ENCODE measurements at regions not wholly inside any gene's neighbourhood (a gene's known extent, or its start where the extent isn't known, plus 50 kb on each side); places are given as distances from the start of the nearest gene placed in this dataset.

DNA sequence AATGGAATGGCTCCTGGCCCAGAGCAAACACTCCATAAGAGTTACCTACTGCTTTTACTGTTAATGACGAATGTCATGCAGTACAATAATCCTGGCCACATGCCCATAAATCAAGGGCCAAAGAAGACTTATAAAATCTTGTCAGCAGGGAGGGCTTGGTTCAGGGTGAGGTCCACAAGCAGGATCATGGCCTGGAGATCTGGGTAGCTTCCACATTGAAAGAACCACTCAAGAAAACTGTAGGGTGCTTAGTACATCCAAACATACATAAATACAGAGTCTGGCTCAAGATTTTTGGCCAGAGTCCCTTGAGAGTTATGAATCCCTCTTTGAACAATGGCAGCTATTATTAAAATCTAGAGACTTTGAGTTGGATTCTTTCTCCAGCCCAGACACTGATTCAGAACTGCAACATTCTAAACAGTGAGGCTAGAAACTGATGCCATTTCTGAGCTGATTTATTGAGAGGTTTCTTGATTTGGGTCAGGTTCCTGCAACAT, 188.7 kb downstream of the CDC5L start:
- Mint-ChIP-seq H3K9me3 (peaks cover 0 to 3% of the 10 kb centered on the region in 2 experiments; a peak in 1 of 5 replicates), H3K36me3 (ENCODE audit: insufficient read depth in 1 of 3, low read depth in 3 of 3) (no peaks in the 10 kb centered on the region), H3K27me3 (ENCODE audit: low read depth) (no peaks in the 10 kb centered on the region; the same call in 1 of the 2 replicates), H3K27ac (no peak overlapping the region), H3K4me1 (no peaks in the 10 kb centered on the region), H3K4me3 (no peak overlapping the region)
- H3K9ac ChIP-seq (ENCODE audit: extremely low read depth, insufficient read length, low read length): no peak overlapping the region
- no peaks in the 10 kb centered on the region for H3K79me1 ChIP-seq (ENCODE audit: insufficient read depth, low read depth, low read length, poor library complexity, severe bottlenecking)
- H3K23me2 ChIP-seq (ENCODE audit: insufficient read length, low read depth, low read length, poor library complexity, severe bottlenecking): no peaks in the 10 kb centered on the region
- H3K56ac ChIP-seq (ENCODE audit: insufficient read length, low read depth, low read length): no peak overlapping the region
- H4K8ac ChIP-seq (replicated peaks; ENCODE audit: insufficient read length, low read depth, low read length): no peak overlapping the region
- whole genome bisulfite sequencing (ENCODE audit: extremely low coverage, insufficient read length, low lambda C conversion rate): no CpG with 5 or more reads among the region's 1 CpG
- no peak overlapping the region for H3K18ac ChIP-seq (ENCODE audit: insufficient read length, low read depth, low read length)
- H2AK5ac ChIP-seq (ENCODE audit: insufficient read length, low read length): no peak overlapping the region
- H3T11ph ChIP-seq (ENCODE audit: low read length): no peak overlapping the region
- H3K14ac ChIP-seq (ENCODE audit: insufficient read depth, low read length): no peak overlapping the region
- no peak overlapping the region for H4K5ac ChIP-seq (ENCODE audit: insufficient read length, low read depth, low read length)
- no peak overlapping the region for H2AFZ ChIP-seq (ENCODE audit: low read length)
- no peak overlapping the region for H3K4me2 ChIP-seq (ENCODE audit: insufficient read depth, insufficient read length, low read length)
- no peak overlapping the region for H2BK5ac ChIP-seq (ENCODE audit: insufficient read length, low read length)
- H4K20me1 ChIP-seq (ENCODE audit: control insufficient read depth, insufficient read depth, insufficient read length): peaks cover 2% of the 10 kb centered on the region
- DNase-seq: no peak
- TF ChIP-seq, protein P1, sequence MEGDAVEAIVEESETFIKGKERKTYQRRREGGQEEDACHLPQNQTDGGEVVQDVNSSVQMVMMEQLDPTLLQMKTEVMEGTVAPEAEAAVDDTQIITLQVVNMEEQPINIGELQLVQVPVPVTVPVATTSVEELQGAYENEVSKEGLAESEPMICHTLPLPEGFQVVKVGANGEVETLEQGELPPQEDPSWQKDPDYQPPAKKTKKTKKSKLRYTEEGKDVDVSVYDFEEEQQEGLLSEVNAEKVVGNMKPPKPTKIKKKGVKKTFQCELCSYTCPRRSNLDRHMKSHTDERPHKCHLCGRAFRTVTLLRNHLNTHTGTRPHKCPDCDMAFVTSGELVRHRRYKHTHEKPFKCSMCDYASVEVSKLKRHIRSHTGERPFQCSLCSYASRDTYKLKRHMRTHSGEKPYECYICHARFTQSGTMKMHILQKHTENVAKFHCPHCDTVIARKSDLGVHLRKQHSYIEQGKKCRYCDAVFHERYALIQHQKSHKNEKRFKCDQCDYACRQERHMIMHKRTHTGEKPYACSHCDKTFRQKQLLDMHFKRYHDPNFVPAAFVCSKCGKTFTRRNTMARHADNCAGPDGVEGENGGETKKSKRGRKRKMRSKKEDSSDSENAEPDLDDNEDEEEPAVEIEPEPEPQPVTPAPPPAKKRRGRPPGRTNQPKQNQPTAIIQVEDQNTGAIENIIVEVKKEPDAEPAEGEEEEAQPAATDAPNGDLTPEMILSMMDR (conservative IDR thresholded peaks at IDR 0.05): no peak
- H3K27me3 ChIP-seq (ENCODE audit: insufficient read depth, low read length): no peaks in the 10 kb centered on the region
- no peak overlapping the region for H2BK120ac ChIP-seq (ENCODE audit: low read depth, low read length, poor library complexity, severe bottlenecking)
- no peaks in the 10 kb centered on the region for H3K4me1 ChIP-seq (ENCODE audit: insufficient read depth, low read length)
- H4K91ac ChIP-seq (ENCODE audit: insufficient read length, low read depth, low read length): no peak overlapping the region
- H2BK20ac ChIP-seq (ENCODE audit: low read depth, low read length, poor library complexity, severe bottlenecking): no peak overlapping the region
- H3K23ac ChIP-seq (ENCODE audit: insufficient read length, low read depth, low read length): no peak overlapping the region
- no peak overlapping the region for H3K27ac ChIP-seq (ENCODE audit: insufficient read length, low read depth, low read length)
- no peak overlapping the region for H2BK15ac ChIP-seq (ENCODE audit: low read depth, low read length)
- H3K4ac ChIP-seq (ENCODE audit: low read depth, low read length): no peak overlapping the region
- H2BK12ac ChIP-seq (ENCODE audit: insufficient read length, low read depth, low read length): no peak overlapping the region
- H3K9me3 ChIP-seq (ENCODE audit: control insufficient read depth, low read depth, low read length): no peaks in the 10 kb centered on the region
- H3K79me2 ChIP-seq (ENCODE audit: insufficient read depth, low read length): no peaks in the 10 kb centered on the region

Measured in H9 (cell line).